ENCODE measurements at regions not wholly inside any gene's neighbourhood (a gene's known extent, or its start where the extent isn't known, plus 50 kb on each side); places are given as distances from the start of the nearest gene placed in this dataset.

DNA sequence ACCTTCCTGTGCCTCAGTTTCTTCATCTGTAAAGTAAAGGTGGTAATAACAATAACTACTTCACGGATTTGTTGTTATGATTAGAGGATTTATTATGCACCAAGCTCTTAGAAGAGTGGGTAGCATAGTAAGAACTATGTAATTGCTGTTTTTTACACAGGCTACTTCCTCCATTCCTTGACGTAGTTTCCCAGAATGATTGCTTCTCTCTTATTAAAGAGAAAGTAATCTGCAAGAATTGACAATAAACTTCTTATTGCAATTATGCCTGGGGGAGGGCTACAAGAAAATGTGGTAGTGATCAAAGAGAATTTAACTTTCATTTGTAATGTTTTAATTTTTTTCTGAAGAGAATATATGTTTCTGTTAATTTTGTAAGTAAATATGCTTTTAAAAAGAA lies 238.7 kb downstream of the GASK1B start:
- CTCF ChIA-PET, result no interaction called here
- no peak for DNase-seq (ENCODE audit: extremely low spot score)
- POLR2A ChIA-PET, result no interaction called here
- TF ChIP-seq, protein P1, sequence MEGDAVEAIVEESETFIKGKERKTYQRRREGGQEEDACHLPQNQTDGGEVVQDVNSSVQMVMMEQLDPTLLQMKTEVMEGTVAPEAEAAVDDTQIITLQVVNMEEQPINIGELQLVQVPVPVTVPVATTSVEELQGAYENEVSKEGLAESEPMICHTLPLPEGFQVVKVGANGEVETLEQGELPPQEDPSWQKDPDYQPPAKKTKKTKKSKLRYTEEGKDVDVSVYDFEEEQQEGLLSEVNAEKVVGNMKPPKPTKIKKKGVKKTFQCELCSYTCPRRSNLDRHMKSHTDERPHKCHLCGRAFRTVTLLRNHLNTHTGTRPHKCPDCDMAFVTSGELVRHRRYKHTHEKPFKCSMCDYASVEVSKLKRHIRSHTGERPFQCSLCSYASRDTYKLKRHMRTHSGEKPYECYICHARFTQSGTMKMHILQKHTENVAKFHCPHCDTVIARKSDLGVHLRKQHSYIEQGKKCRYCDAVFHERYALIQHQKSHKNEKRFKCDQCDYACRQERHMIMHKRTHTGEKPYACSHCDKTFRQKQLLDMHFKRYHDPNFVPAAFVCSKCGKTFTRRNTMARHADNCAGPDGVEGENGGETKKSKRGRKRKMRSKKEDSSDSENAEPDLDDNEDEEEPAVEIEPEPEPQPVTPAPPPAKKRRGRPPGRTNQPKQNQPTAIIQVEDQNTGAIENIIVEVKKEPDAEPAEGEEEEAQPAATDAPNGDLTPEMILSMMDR (IDR thresholded peaks at IDR 0.05; ENCODE audit: control extremely low read depth, extremely low read depth, low read depth, missing control alignments), result no peak

DNA sequence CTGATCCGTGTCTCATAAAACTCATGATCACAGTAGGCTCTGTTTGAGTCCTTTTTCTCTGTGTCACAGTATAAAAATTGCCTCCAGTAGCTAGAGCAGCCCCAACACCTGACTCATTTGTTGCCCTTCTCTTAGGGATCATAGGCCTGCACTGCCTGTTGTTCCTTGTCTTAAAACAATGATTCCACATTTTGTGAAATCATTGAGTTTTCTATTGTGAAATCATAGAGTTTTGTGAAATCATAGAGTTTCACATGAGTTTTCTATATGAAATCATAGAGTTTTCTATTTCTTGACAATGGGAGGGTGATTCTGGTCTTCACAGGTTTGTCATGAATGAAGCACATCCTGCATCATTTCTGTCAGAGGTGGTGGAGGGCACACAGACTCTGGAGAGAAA lies 239.9 kb downstream of the GASK1B start:
- CTCF ChIA-PET, result no interaction called here
- TF ChIP-seq, protein P1 (IDR thresholded peaks at IDR 0.05; ENCODE audit: control extremely low read depth, extremely low read depth, low read depth, missing control alignments), result no peak
- DNase-seq (ENCODE audit: extremely low spot score), result no peak
- POLR2A ChIA-PET, result no interaction called here

DNA sequence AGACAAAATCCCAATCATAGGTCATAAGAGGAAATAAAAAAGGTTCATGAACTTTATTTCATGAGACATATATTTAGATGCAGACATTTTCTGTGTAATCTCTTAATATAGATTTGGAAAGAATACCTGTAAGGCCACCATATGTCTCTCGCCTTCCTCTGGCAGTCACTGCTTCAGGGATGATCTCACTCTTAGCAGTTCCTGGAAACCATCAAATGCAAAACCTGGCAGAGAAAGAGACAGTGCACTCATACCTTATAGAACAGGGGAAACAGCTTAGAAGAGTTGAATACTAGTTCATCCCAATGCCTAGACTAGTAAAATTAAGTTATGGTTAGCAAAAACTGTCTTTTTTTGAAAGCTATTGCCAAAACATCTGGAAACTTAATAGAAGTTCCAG lies 243.3 kb downstream of the GASK1B start:
- TF ChIP-seq, protein P1 (IDR thresholded peaks at IDR 0.05; ENCODE audit: control extremely low read depth, extremely low read depth, low read depth, missing control alignments), result no peak
- POLR2A ChIA-PET, result no interaction called here
- CTCF ChIA-PET, result interaction anchor here (1.8 kb wide), 1 partner anchor 10 kb away, joined by 4 read pairs; no protein-coding TSS in a partner anchor
- no peak for DNase-seq (ENCODE audit: extremely low spot score)

DNA sequence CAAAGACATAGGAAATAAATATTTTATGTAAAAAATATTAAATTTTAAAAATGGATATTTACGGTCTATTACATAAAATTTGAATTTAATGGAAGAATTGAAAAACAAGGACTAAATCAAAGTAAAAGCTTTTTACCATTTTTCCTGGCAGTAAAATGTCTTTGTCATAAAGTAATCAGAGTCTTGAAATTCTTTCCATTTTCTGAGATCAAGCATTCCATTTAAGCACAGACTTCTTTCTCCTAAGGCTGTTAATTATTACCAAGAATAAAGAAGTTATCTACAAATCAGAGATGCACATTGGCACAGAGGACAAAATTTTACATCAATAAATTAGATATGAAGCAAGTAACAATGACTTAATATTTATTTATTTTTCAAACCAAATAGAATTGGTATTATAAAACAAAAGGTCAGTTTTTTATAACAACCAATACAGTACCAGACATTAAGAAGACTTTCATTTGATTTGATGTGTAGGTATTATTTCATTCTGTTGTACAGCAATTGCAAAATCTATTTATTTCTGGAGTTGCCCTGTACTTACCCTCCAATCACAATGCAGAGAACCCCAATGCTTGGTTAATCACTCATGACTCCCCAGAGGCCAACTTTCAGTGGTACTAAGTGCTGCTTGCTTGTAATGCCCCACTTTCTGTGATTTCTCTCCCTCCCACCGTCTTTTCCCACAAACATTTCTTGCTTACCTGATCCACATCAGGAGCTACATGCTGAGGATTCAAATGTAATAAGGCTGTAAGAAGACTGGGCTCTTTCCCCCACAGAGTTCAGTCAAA lies 254.6 kb downstream of the GASK1B start:
- TF ChIP-seq, protein P1 (IDR thresholded peaks at IDR 0.05; ENCODE audit: control extremely low read depth, extremely low read depth, low read depth, missing control alignments), result no peak
- ChIA-PET CTCF (interaction anchor here (1.6 to 2.0 kb wide), 2 partner anchors 10 to 12 kb away, joined by 3 to 4 read pairs; no protein-coding TSS in a partner anchor), POLR2A (no interaction called here)
- DNase-seq (ENCODE audit: extremely low spot score), result no peak

DNA sequence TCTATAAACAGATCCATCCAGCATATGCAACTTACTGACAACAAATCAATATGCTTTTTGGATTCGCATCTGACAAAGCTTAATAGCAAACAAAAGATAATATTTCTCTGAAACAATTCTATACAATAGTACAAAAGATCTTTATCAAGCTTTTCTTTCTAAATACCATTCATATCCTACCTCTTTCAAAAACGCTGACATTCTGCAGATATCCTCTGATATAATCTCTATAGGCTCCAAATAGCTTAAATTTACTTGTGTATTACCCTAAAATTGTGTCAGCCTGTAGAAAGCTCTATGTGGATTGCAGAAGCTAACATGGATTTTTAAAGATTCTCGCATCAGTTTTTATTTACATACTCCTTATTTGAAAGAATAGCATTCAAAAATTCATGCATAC lies 260.6 kb downstream of the GASK1B start:
- POLR2A ChIA-PET, result no interaction called here
- DNase-seq (ENCODE audit: extremely low spot score), result no peak
- CTCF ChIA-PET, result no interaction called here

DNA sequence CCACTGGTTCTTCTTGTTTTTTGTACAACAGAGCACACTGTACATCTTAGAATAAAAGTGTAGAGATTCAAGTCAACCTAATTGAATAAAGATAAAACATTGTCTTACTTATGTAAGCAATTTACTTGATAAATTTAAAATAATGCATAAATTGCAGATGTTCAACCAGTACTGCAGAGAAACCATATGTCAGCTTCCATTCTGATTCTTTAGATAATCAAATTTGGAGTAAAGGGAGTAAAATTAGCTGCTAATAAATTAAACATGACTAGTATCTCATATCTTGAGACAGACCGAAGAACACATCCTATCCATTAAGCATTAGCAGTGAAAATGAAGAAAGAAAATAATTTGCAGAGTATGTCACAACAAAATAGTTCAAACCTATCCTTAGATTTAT lies 261.2 kb downstream of the GASK1B start:
- POLR2A ChIA-PET, result no interaction called here
- CTCF ChIA-PET, result interaction anchor here (1.4 kb wide), 1 partner anchor 13 kb away, joined by 3 read pairs; no protein-coding TSS in a partner anchor
- no peak for DNase-seq (ENCODE audit: extremely low spot score)
- TF ChIP-seq, protein P1 (IDR thresholded peaks at IDR 0.05; ENCODE audit: control extremely low read depth, extremely low read depth, low read depth, missing control alignments), result no peak

More for the DNA sequence above, 260.6 kb downstream of the GASK1B start:
- TF ChIP-seq, protein P1 (IDR thresholded peaks at IDR 0.05; ENCODE audit: control extremely low read depth, extremely low read depth, low read depth, missing control alignments), result no peak

All from GM10248 (cell line).